Caco-2 (cell line): ENCODE measurements at regions not wholly inside any gene's neighbourhood (a gene's known extent, or its start where the extent isn't known, plus 50 kb on each side); places are given as distances from the start of the nearest gene placed in this dataset.

ENCODE experiments used
- BruUV-seq: library from RNA; stranded (reverse); fragments of 400-500 nt; replicated peaks from 2 replicates; lab custom pipeline; 2021; lab: Mats Ljungman, UMichigan
- CTCF ChIA-PET: fragments of 300-600 bp; sonication (Branson Sonifier 250); formaldehyde crosslinking; loops from one replicate; lab custom pipeline; 2022; ENCODE audit warnings: antibody characterized with exemption; lab: Charles Lee
- POLR2A ChIA-PET: fragments of 300-600 bp; sonication (Branson Sonifier 250); formaldehyde crosslinking; loops from one replicate; lab custom pipeline; 2022; ENCODE audit warnings: antibody characterized with exemption; lab: Charles Lee
- DNase-seq, 2 experiments: peaks; one replicate each; pipeline versions ENCODE4 v3.0.0 to v3.0.0-alpha.2; 2020 to 2022
- H3K27me3 ChIP-seq: replicated peaks from 2 replicates; pipeline ENCODE4 v1.6.0; 2011; ENCODE audit warnings: low read length; ENCODE audit not compliant: control insufficient read depth, insufficient read depth
- H3K36me3 ChIP-seq: 2 replicates; pipeline ENCODE4 v1.5.1; 2011; ENCODE audit warnings: low read length; ENCODE audit not compliant: control insufficient read depth, insufficient read depth
- H3K4me1 ChIP-seq: fragments of 250-450 bp; sonication (Bioruptor Pico); 2 replicates; pipeline ENCODE4 v1.5.1; 2020; ENCODE audit warnings: mild to moderate bottlenecking
- H3K4me3 ChIP-seq: 2 replicates; pipeline ENCODE4 v1.5.1; 2011; ENCODE audit warnings: low read depth, mild to moderate bottlenecking, control low read depth, low read length
- H3K9me3 ChIP-seq: fragments of 250-450 bp; sonication (Bioruptor Pico); 2 replicates; pipeline ENCODE4 v1.5.1; 2020; ENCODE audit warnings: mild to moderate bottlenecking, moderate library complexity
- H3K27ac Mint-ChIP-seq: one replicate; pipeline ENCODE4 v1.8.0; 2022; ENCODE audit warnings: mixed read lengths; ENCODE audit not compliant: unreplicated experiment
- H3K27me3 Mint-ChIP-seq: one replicate; pipeline ENCODE4 v1.8.0; 2022; ENCODE audit warnings: mixed read lengths; ENCODE audit not compliant: insufficient read depth, unreplicated experiment
- H3K36me3 Mint-ChIP-seq: one replicate; pipeline ENCODE4 v1.8.0; 2022; ENCODE audit warnings: mild to moderate bottlenecking, mixed read lengths; ENCODE audit not compliant: insufficient read depth, unreplicated experiment
- H3K4me1 Mint-ChIP-seq: one replicate; pipeline ENCODE4 v1.8.0; 2022; ENCODE audit warnings: low read depth, mixed read lengths; ENCODE audit not compliant: unreplicated experiment
- H3K4me3 Mint-ChIP-seq: one replicate; pipeline ENCODE4 v1.8.0; 2022; ENCODE audit warnings: mild to moderate bottlenecking, moderate library complexity, mixed read lengths; ENCODE audit not compliant: unreplicated experiment
- H3K9me3 Mint-ChIP-seq: one replicate; pipeline ENCODE4 v1.8.0; 2022; ENCODE audit warnings: mixed read lengths; ENCODE audit not compliant: unreplicated experiment
- CTCF ChIP-seq, 2 experiments: fragments of 200-600 bp in 1 of 2; IDR thresholded peaks; 1 replicate in 1 of 2; 2 replicates in 1 of 2; pipeline versions ENCODE4 v1.5.1 to v1.8.0; 2011 to 2022; ENCODE audit warnings: antibody characterized with exemption in 1 of 2, control low read depth in 1 of 2, inconsistent platforms in 1 of 2, low read depth in 1 of 2, low read length in 1 of 2, mild to moderate bottlenecking in 1 of 2, moderate library complexity in 1 of 2; ENCODE audit not compliant: insufficient read depth in 1 of 2, severe bottlenecking in 1 of 2, unreplicated experiment in 1 of 2
- intact Hi-C: fragments of 100-400 bp; cut with micrococcal nuclease; formaldehyde crosslinking; loops from one replicate; pipeline ENCODE4 v1.10.0; 2022; ENCODE audit not compliant: unreplicated experiment

GRCh38 chrX:68920561-68920960 is 91.7 kb downstream of the EFNB1 start:
- no peaks in the 10 kb centered on the region for H3K27me3 Mint-ChIP-seq
- ChIA-PET POLR2A (no interaction called here), CTCF (no interaction called here)
- no peaks in the 10 kb centered on the region for H3K9me3 Mint-ChIP-seq
- Histone ChIP-seq H3K36me3 (no peaks in the 10 kb centered on the region), H3K4me1 (no peaks in the 10 kb centered on the region), H3K9me3 (no peaks in the 10 kb centered on the region), H3K4me3 (no peak overlapping the region), H3K27me3 (no peaks in the 10 kb centered on the region)
- H3K27ac Mint-ChIP-seq = no peak overlapping the region
- H3K4me3 Mint-ChIP-seq = no peak overlapping the region
- TF ChIP-seq CTCF (IDR thresholded peaks at IDR 0.05; ENCODE audit: insufficient read depth in 1 of 2, low read depth in 1 of 2, low read length in 1 of 2, severe bottlenecking in 1 of 2, unreplicated experiment in 1 of 2) = no peak
- no peaks in the 10 kb centered on the region for H3K36me3 Mint-ChIP-seq
- H3K4me1 Mint-ChIP-seq = no peaks in the 10 kb centered on the region
- BruUV-seq = no TSS peak
- intact Hi-C loops = no loop called here
- DNase-seq = no peak

GRCh38 chrX:68919707-68920106 is 90.9 kb downstream of the EFNB1 start:
- intact Hi-C loops = no loop called here
- no peaks in the 10 kb centered on the region for H3K4me1 ChIP-seq
- Mint-ChIP-seq H3K36me3 (no peaks in the 10 kb centered on the region), H3K27me3 (no peaks in the 10 kb centered on the region), H3K4me1 (no peaks in the 10 kb centered on the region), H3K27ac (no peak overlapping the region), H3K9me3 (no peaks in the 10 kb centered on the region), H3K4me3 (no peak overlapping the region)
- H3K36me3 ChIP-seq = no peaks in the 10 kb centered on the region
- H3K9me3 ChIP-seq = no peaks in the 10 kb centered on the region
- no peak overlapping the region for H3K4me3 ChIP-seq
- no peak for TF ChIP-seq CTCF (IDR thresholded peaks at IDR 0.05; ENCODE audit: insufficient read depth in 1 of 2, low read depth in 1 of 2, low read length in 1 of 2, severe bottlenecking in 1 of 2, unreplicated experiment in 1 of 2)
- BruUV-seq = no TSS peak
- ChIA-PET POLR2A (no interaction called here), CTCF (no interaction called here)
- DNase-seq = no peak
- H3K27me3 ChIP-seq = no peaks in the 10 kb centered on the region

- Mint-ChIP-seq H3K27me3 (no peaks in the 10 kb centered on the region), H3K27ac (no peak overlapping the region), H3K4me3 (no peak overlapping the region), H3K36me3 (no peaks in the 10 kb centered on the region), H3K9me3 (no peaks in the 10 kb centered on the region), H3K4me1 (peaks cover under 1% of the 10 kb centered on the region)
- POLR2A ChIA-PET = no interaction called here
- Histone ChIP-seq H3K9me3 (no peaks in the 10 kb centered on the region), H3K27me3 (no peaks in the 10 kb centered on the region), H3K36me3 (no peaks in the 10 kb centered on the region), H3K4me1 (no peaks in the 10 kb centered on the region), H3K4me3 (no peak overlapping the region)
- no peak for TF ChIP-seq CTCF (IDR thresholded peaks at IDR 0.05; ENCODE audit: insufficient read depth in 1 of 2, low read depth in 1 of 2, low read length in 1 of 2, severe bottlenecking in 1 of 2, unreplicated experiment in 1 of 2)
- intact Hi-C loops = no loop called here
- CTCF ChIA-PET = no interaction called here
- BruUV-seq = no TSS peak
- DNase-seq = no peak
Measured at GRCh38 chrX:68918202-68918601, 89.4 kb downstream of the EFNB1 start.
